ENCODE measurements at regions not wholly inside any gene's neighbourhood (a gene's known extent, or its start where the extent isn't known, plus 50 kb on each side); places are given as distances from the start of the nearest gene placed in this dataset.
A peak's percentile ranks its signal among the peaks of the same experiment; 100 is the strongest.

DNA sequence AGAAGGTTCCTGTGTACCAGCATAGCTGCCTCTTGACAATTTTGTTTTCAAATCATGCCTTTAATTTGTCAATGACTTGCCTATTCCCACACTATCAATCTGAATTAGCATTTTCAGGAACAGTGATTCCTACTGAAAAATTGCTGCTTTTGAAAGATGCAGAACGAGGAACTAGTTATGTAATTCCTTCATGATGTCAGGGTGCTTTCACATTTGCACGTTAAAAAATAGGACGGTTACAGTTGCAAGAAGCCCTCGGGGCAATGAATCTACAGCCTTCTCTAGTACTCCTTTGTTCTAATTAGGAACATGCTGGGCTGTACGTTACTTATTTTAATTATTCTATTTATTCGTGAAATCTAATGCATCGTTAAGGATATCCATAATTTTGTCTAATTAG is 253.9 kb downstream of the OTUD1 start:
- intact Hi-C loops (cut with DNase I), result no loop called here
- H3K27me3 ChIP-seq (replicated peaks; ENCODE audit: insufficient read depth), result peaks cover 3% of the 10 kb centered on the region
- 49% methylated on average over 7 of the region's 7 CpGs for WGBS
- H3K9me3 ChIP-seq, result no peaks in the 10 kb centered on the region
- H3K4me1 ChIP-seq (replicated peaks), result peaks cover 6% of the 10 kb centered on the region
- H3K4me3 ChIP-seq, result no peak overlapping the region
- TF ChIP-seq CTCF (IDR thresholded peaks at IDR 0.05), result no peak
- TF ChIP-seq POLR2AphosphoS5 (IDR thresholded peaks at IDR 0.05), result no peak
- no peak for TF ChIP-seq POLR2A (IDR thresholded peaks at IDR 0.05)
- H3K36me3 ChIP-seq, result no peaks in the 10 kb centered on the region
- no peak overlapping the region for H3K27ac ChIP-seq
- no peak for DNase-seq (ENCODE audit: low spot score)

- 1% methylated on average over 23 of the region's 23 CpGs for WGBS
- Histone ChIP-seq H3K9me3 (no peaks in the 10 kb centered on the region), H3K27ac (no peak overlapping the region), H3K4me3 (no peak overlapping the region), H3K27me3 (replicated peaks; ENCODE audit: insufficient read depth) (peaks cover 3% of the 10 kb centered on the region), H3K4me1 (replicated peaks) (peaks cover 6% of the 10 kb centered on the region), H3K36me3 (no peaks in the 10 kb centered on the region)
- TF ChIP-seq CTCF (IDR thresholded peaks at IDR 0.05) (peak in 1 of 4 experiments; percentile 30), POLR2A (IDR thresholded peaks at IDR 0.05) (no peak)
- intact Hi-C loops (cut with DNase I), result no loop called here
- DNase-seq (ENCODE audit: low spot score), result peak; percentile 15
Measured at GRCh38 chr10:23693501-23693901, 254.6 kb downstream of the OTUD1 start.

- H3K4me3 ChIP-seq, result peak overlapping the region; percentile 20 to 29
- no peak overlapping the region for H3K27ac ChIP-seq
- H3K9me3 ChIP-seq, result no peaks in the 10 kb centered on the region
- no peaks in the 10 kb centered on the region for H3K36me3 ChIP-seq
- no peak for TF ChIP-seq POLR2AphosphoS5 (IDR thresholded peaks at IDR 0.05)
- TF ChIP-seq CTCF (IDR thresholded peaks at IDR 0.05), result no peak
- TF ChIP-seq POLR2A (IDR thresholded peaks at IDR 0.05), result no peak
- no peak for DNase-seq (ENCODE audit: low spot score)
- intact Hi-C loops (cut with DNase I), result no loop called here
- 3% methylated on average over 18 of the region's 18 CpGs for WGBS
- H3K27me3 ChIP-seq (replicated peaks; ENCODE audit: insufficient read depth), result peaks cover 3% of the 10 kb centered on the region
- H3K4me1 ChIP-seq (replicated peaks), result peaks cover 6% of the 10 kb centered on the region
Measured at GRCh38 chr10:23693925-23694324, 255.1 kb downstream of the OTUD1 start.

DNA sequence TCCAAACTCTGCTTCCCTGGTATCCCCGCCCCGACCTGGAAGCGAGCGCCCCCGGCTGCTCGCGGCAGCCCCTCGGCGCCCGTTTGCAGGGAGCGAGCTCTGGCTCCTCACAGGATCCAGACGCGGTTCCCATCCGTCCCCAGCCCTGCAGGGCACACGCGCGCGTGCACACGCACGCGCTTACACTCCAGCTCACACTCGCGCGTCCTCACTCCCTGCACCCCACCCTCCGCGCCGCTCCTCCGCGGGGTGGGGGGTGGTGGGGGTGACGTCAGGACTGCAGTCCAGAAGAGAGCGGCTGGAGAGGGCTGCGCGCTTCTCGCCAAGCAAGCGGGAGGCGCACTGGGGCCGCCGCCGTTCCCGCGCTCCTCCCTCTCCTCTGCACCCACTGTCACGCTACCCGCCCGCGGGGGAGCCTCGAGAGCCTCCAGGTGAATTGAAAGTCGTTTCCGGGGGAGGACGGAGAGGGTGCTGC is 255.6 kb downstream of the OTUD1 start:
- WGBS, result 1% methylated on average over 37 of the region's 49 CpGs
- Histone ChIP-seq H3K4me1 (replicated peaks) (peaks cover 6% of the 10 kb centered on the region), H3K27me3 (replicated peaks; ENCODE audit: insufficient read depth) (peaks cover 3% of the 10 kb centered on the region), H3K27ac (no peak overlapping the region), H3K36me3 (no peaks in the 10 kb centered on the region), H3K9me3 (no peaks in the 10 kb centered on the region), H3K4me3 (peak overlapping the region; percentile 20 to 29)
- no peak for TF ChIP-seq POLR2A (IDR thresholded peaks at IDR 0.05)
- TF ChIP-seq POLR2AphosphoS5 (IDR thresholded peaks at IDR 0.05), result no peak
- no peak for TF ChIP-seq CTCF (IDR thresholded peaks at IDR 0.05)
- peak; percentile 4 for DNase-seq (ENCODE audit: low spot score)
- intact Hi-C loops (cut with DNase I), result no loop called here

DNA sequence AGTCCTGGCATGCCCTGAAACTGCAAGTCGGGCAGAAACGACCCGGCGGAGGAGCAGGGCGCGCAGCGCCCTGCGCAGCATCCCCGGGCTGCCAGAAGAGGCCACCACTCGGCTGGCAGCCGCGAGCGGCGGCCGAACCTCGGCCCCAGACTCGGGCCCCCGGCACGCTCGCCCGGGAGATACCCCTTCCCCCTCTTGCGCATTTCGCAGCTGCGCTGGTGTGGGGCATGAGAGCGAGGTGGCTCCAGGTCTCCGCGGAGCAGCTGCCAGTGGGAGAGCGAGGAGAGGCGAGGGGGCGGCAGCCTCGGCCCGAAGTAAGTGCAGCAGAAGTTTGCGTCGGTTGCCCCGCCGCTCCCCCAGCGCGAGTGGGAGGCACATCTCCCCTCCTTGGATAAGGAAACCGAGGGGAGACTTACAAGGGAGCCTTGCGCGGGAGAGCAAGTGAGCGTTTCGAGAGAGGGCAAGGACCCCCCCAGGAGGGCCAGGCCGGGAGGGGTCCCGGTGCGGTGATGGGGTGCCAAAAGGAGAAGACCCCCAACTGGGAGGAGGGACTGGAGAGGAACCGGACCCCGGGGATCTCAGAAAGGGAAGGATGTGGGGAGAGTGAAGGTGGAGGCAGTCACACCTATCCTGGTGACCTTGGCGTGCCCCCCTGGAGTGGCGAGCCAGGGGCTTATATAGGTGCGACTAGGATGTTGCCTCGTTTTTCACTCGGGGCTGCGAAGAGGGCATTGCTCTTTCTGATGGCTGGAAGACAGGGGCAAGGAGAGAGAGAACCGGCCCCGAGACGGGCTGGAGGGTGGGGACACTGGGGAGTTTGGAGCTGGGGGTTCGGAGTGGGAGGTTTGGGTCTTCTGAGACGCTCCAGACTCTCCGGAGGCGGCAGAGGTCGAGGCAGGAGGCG is 256.3 kb downstream of the OTUD1 start:
- 1% methylated on average over 63 of the region's 63 CpGs for WGBS
- peaks cover 6% of the 10 kb centered on the region for H3K4me1 ChIP-seq (replicated peaks)
- H3K27me3 ChIP-seq (replicated peaks; ENCODE audit: insufficient read depth), result peaks cover 3% of the 10 kb centered on the region
- DNase-seq (ENCODE audit: low spot score), result no peak
- no peak overlapping the region for H3K27ac ChIP-seq
- H3K36me3 ChIP-seq, result no peaks in the 10 kb centered on the region
- peak overlapping the region; percentile 20 to 29 for H3K4me3 ChIP-seq
- no peak for TF ChIP-seq CTCF (IDR thresholded peaks at IDR 0.05)
- TF ChIP-seq POLR2AphosphoS5 (IDR thresholded peaks at IDR 0.05), result no peak
- no peak for TF ChIP-seq POLR2A (IDR thresholded peaks at IDR 0.05)
- intact Hi-C loops (cut with DNase I), result no loop called here
- H3K9me3 ChIP-seq, result no peaks in the 10 kb centered on the region

All from prostate gland (tissue), 2 donors.